ENCODE measurements at regions not wholly inside any gene's neighbourhood (a gene's known extent, or its start where the extent isn't known, plus 50 kb on each side); places are given as distances from the start of the nearest gene placed in this dataset.
"Not testable (repeated sequence)": the region's sequence is repeated elsewhere in the genome, so short reads cannot be mapped to it uniquely, and the experiment has no call there.

- DNase-seq (ENCODE audit: low read depth), result no peak
- in situ Hi-C loops (cut with HindIII; ENCODE audit: low sequenced_read_pairs), result no loop called here
- TF ChIP-seq CTCF (IDR thresholded peaks at IDR 0.05; ENCODE audit: low read depth, low read length, missing control alignments), result no peak
- H3K4me3 ChIP-seq (ENCODE audit: low read depth, low read length), result no peak overlapping the region
Measured at GRCh38 chr13:64088491-64088890, 2672.8 kb upstream of the PCDH20 start.

DNA sequence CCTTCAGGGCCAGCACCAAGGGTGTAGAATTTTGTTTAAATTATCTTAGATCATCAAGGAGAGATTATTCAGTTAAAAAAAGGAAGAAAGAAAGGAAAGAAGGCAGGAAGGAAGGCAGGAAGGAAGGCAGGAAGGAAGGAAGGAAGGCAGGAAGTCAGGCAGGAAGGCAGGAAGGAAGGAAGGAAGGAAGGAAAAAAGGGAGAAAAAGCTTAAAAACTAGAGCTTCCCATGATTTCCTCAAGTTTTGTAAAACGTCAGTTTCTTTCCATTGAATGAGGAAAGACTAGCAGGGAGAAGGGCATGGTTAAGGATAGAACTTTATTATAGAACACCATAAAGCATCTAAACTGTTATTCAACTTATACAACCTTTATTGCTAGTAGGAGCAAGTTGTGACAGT is 2672.0 kb upstream of the PCDH20 start:
- no peak for DNase-seq (ENCODE audit: low read depth)
- no peak overlapping the region for H3K4me3 ChIP-seq (ENCODE audit: low read depth, low read length)
- TF ChIP-seq CTCF (IDR thresholded peaks at IDR 0.05; ENCODE audit: low read depth, low read length, missing control alignments), result no peak
- in situ Hi-C loops (cut with HindIII; ENCODE audit: low sequenced_read_pairs), result no loop called here

- TF ChIP-seq CTCF (IDR thresholded peaks at IDR 0.05; ENCODE audit: low read depth, low read length, missing control alignments), result no peak
- no peak for DNase-seq (ENCODE audit: low read depth)
- in situ Hi-C loops (cut with HindIII; ENCODE audit: low sequenced_read_pairs), result no loop called here
- no peak overlapping the region for H3K4me3 ChIP-seq (ENCODE audit: low read depth, low read length)
Measured at GRCh38 chr13:64083811-64084210, 2668.2 kb upstream of the PCDH20 start.

DNA sequence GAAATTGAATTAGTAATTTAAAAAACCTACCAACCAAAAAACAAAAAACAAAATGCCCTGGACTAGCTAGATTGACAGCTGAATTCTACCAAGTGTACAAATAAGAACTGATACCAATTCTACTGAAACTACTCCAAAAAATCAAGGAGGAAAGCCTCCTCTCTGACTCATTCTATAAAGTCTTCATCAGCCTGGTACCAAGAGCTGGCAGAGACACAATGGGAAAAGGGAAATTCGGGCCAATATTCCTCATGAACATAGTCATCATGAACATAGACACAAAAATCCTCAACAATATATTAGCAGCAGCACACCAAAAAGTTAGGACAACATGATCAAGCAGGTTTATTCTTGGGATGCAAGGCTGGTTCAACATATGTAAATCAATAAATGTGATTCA is 2667.7 kb upstream of the PCDH20 start:
- DNase-seq (ENCODE audit: low read depth), result no peak
- no peak overlapping the region for H3K4me3 ChIP-seq (ENCODE audit: low read depth, low read length)
- TF ChIP-seq CTCF (IDR thresholded peaks at IDR 0.05; ENCODE audit: low read depth, low read length, missing control alignments), result no peak
- in situ Hi-C loops (cut with HindIII; ENCODE audit: low sequenced_read_pairs), result no loop called here

GRCh38 chr13:64078480-64078936 is 2662.9 kb upstream of the PCDH20 start:
- in situ Hi-C loops (cut with HindIII; ENCODE audit: low sequenced_read_pairs), result no loop called here
- H3K4me3 ChIP-seq (ENCODE audit: low read depth, low read length), result no peak overlapping the region
- no peak for DNase-seq (ENCODE audit: low read depth)
- TF ChIP-seq CTCF (IDR thresholded peaks at IDR 0.05; ENCODE audit: low read depth, low read length, missing control alignments), result no peak

DNA sequence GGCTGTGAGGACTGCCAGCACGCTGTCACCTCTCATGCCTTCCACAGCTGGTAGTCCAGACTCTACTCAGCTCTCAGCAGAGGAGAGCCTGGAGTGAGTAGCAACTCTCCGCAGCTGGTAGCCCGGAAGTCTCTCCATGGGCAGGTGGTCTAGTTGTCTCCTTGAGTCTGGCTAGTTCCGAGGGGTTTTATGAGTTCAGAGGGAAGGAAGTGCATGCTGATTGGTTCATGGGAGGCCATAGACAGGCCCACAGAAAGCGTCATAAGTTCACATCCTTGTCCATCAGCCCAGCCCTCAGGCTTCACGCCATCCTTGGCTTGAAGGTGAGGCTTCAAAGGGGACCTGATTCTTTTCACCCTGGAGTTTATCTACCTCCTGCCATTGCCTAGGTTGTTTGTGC is 2662.4 kb upstream of the PCDH20 start:
- DNase-seq (ENCODE audit: low read depth), result no peak
- in situ Hi-C loops (cut with HindIII; ENCODE audit: low sequenced_read_pairs), result no loop called here
- TF ChIP-seq CTCF (IDR thresholded peaks at IDR 0.05; ENCODE audit: low read depth, low read length, missing control alignments), result no peak
- H3K4me3 ChIP-seq (ENCODE audit: low read depth, low read length), result no peak overlapping the region

DNA sequence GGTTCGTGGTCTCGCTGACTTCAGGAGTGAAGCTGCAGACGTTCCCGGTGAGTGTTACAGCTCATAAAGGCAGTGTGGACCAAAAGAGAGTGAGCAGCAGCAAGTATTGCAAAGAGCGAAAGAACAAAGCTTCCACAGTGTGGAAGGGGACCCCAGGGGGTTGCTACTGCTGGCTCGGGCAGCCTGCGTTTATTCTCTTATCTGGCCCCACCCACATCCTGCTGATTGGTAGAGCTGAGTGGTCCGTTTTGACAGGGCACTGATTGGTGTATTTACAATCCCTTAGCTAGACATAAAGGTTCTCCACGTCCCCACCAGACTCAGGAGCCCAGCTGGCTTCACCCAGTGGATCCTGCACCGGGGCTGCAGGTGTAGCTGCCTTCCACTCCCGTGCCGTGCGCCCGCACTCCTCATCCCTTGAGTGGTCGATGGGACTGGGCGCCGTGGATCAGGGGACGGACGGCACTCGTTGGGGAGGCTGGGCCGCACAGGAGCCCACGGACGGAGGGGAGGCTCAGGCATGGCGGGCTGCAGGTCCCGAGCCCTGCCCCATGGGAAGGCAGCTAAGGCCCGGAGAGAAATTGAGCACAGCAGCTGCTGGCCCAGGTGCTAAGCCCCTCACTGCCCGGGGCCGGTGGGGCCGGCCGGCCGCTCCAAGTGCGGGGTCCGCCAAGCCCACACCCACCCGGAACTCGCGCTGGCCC is 2661.6 kb upstream of the PCDH20 start:
- in situ Hi-C loops (cut with HindIII; ENCODE audit: low sequenced_read_pairs); H3K4me3 ChIP-seq (ENCODE audit: low read depth, low read length); DNase-seq (ENCODE audit: low read depth): not testable (repeated sequence)
